GM18873 (cell line): ENCODE measurements at regions not wholly inside any gene's neighbourhood (a gene's known extent, or its start where the extent isn't known, plus 50 kb on each side); places are given as distances from the start of the nearest gene placed in this dataset.

Source experiments
- ATAC-seq: cut with Tn5 transposase; IDR thresholded peaks from one replicate; pipeline ENCODE4 v1.9.1; 2021; ENCODE audit warnings: mild to moderate bottlenecking, moderate library complexity, moderate number of reproducible peaks; ENCODE audit not compliant: unreplicated experiment, low FRiP score

GRCh38 chr2:42108852-42109251 lies 60.3 kb upstream of the EML4 start:
- no peak for ATAC-seq

- ATAC-seq: no peak
Measured at GRCh38 chr2:42109959-42110640, 59.1 kb upstream of the EML4 start.

GRCh38 chr2:42110641-42111322 lies 58.4 kb upstream of the EML4 start:
- no peak for ATAC-seq

- ATAC-seq: no peak
Measured at GRCh38 chr2:42112418-42112817, 56.7 kb upstream of the EML4 start.

- ATAC-seq: no peak
Measured at GRCh38 chr2:42113452-42113851, 55.7 kb upstream of the EML4 start.

GRCh38 chr2:42114091-42114490 lies 55.1 kb upstream of the EML4 start:
- no peak for ATAC-seq

GRCh38 chr2:42115588-42115987 lies 53.6 kb upstream of the EML4 start:
- no peak for ATAC-seq

- no peak for ATAC-seq
Measured at GRCh38 chr2:42116195-42117181, 52.7 kb upstream of the EML4 start.

GRCh38 chr2:42117182-42117579 lies 52.0 kb upstream of the EML4 start:
- no peak for ATAC-seq

- ATAC-seq: peak; percentile 76
Measured at GRCh38 chr2:42117923-42118753, 51.0 kb upstream of the EML4 start.

GRCh38 chr2:42118754-42119569 lies 50.2 kb upstream of the EML4 start:
- no peak for ATAC-seq
